ENCODE measurements at regions not wholly inside any gene's neighbourhood (a gene's known extent, or its start where the extent isn't known, plus 50 kb on each side); places are given as distances from the start of the nearest gene placed in this dataset.
"Not testable (repeated sequence)": the region's sequence is repeated elsewhere in the genome, so short reads cannot be mapped to it uniquely, and the experiment has no call there.

DNA sequence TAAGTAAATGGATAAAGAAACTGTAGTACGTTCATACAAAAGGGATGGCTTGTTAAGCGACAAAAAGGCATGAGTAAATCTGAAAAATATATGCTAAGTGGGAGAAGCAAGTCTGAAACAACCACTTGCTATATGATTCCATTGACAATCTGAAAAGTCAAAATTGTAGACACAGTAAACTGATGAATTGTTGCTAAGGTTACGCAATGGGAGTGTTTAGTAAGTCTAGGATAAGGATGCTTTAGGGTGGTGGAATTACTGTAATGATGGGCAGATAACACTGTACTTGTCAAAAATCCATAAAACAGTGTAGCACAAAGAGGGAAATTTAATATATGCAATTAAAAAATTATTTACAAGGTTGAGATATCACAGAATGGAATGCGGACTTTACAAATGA lies 984.9 kb downstream of the FSCB start:
- ATAC-seq (no peak), FAIRE-seq (no peak), DNase-seq (no peak)
- WGBS, 2 donors = 86 to 94% methylated on average over 4 of the region's 4 CpGs
- Histone ChIP-seq H3K27ac (no peak overlapping the region), H3K4me1 (no peaks in the 10 kb centered on the region), H3K9me3 (no peaks in the 10 kb centered on the region), H3K27me3 (no peaks in the 10 kb centered on the region), H3K36me3 (no peaks in the 10 kb centered on the region), H3K4me3 (no peak overlapping the region)
- intact Hi-C loops (cut with DNase I) = no loop called here
- TF ChIP-seq, protein P1, sequence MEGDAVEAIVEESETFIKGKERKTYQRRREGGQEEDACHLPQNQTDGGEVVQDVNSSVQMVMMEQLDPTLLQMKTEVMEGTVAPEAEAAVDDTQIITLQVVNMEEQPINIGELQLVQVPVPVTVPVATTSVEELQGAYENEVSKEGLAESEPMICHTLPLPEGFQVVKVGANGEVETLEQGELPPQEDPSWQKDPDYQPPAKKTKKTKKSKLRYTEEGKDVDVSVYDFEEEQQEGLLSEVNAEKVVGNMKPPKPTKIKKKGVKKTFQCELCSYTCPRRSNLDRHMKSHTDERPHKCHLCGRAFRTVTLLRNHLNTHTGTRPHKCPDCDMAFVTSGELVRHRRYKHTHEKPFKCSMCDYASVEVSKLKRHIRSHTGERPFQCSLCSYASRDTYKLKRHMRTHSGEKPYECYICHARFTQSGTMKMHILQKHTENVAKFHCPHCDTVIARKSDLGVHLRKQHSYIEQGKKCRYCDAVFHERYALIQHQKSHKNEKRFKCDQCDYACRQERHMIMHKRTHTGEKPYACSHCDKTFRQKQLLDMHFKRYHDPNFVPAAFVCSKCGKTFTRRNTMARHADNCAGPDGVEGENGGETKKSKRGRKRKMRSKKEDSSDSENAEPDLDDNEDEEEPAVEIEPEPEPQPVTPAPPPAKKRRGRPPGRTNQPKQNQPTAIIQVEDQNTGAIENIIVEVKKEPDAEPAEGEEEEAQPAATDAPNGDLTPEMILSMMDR (IDR thresholded peaks at IDR 0.05) = no peak

DNA sequence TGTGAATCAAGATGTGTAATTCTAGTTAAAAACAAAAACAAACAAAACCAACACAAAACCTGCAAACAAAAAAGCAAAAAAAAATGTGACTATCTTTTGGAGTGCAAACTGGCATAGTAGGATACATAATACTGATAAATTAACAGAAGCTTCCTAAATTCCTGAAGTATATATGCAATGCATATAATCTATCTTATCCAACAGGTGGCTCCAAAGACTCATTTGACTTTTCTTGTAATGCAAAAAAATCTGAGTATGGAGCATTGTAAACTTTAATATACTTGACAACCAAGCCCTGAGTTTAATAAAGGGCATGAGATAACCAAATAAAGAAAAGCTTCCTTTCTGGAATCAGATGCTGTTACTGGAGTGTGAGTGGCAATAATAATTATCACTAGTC lies 1003.6 kb downstream of the FSCB start:
- H3K36me3 ChIP-seq = no peaks in the 10 kb centered on the region
- H3K27me3 ChIP-seq = no peaks in the 10 kb centered on the region
- no peak overlapping the region for H3K4me3 ChIP-seq
- H3K27ac ChIP-seq = no peak overlapping the region
- TF ChIP-seq, protein P1 (IDR thresholded peaks at IDR 0.05) = no peak
- FAIRE-seq (no peak), ATAC-seq (no peak), DNase-seq (no peak)
- no peaks in the 10 kb centered on the region for H3K9me3 ChIP-seq
- intact Hi-C loops (cut with DNase I) = no loop called here
- H3K4me1 ChIP-seq = no peaks in the 10 kb centered on the region

DNA sequence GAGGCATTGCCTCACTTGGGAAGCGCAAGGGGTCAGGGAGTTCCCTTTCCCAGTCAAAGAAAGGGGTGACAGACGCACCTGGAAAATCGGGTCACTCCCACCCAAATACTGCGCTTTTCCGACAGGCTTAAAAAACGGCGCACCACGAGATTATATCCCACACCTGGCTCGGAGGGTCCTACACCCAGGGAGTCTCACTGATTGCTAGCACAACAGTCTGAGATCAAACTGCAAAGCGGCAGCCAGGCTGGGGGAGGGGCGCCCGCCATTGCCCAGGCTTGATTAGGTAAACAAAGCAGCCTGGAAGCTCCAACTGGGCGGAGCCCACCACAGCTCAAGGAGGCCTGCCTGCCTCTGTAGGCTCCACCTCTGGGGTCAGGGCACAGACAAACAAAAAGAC lies 1014.7 kb downstream of the FSCB start:
- intact Hi-C loops (cut with DNase I); H3K4me1 ChIP-seq; H3K27ac ChIP-seq; H3K36me3 ChIP-seq; H3K4me3 ChIP-seq; ATAC-seq; H3K9me3 ChIP-seq; H3K27me3 ChIP-seq; FAIRE-seq: not testable (repeated sequence)
- 77 to 80% methylated on average over 8 to 13 of the region's 13 CpGs for WGBS, 2 donors
- DNase-seq = peak in 1 of 6 donors; percentile 18

DNA sequence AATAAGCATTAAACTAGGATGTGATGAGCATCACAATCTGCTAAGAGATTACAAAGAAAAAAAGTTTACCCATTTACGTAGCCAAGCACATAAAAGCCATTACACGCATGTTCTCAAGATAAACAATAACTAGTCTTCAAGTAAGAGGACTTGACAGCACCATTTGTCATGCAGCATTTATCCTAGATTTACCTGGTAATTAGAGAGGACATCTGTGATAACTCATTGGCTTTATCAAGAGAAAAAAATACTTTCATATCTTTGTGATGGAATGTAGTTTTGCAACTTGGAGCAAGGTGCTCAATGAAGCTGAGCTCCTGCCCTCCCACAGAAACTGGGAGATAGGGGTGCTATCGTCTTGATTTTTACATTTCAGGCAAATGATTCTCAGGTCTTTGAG lies 1023.7 kb downstream of the FSCB start:
- Histone ChIP-seq H3K27ac (no peak overlapping the region), H3K36me3 (no peaks in the 10 kb centered on the region), H3K9me3 (no peaks in the 10 kb centered on the region), H3K4me1 (no peaks in the 10 kb centered on the region), H3K27me3 (no peaks in the 10 kb centered on the region), H3K4me3 (no peak overlapping the region)
- DNase-seq (no peak), ATAC-seq (no peak), FAIRE-seq (no peak)
- intact Hi-C loops (cut with DNase I) = no loop called here
- WGBS, 2 donors = 24 to 29% methylated on average over 3 of the region's 3 CpGs
- TF ChIP-seq, protein P1 (IDR thresholded peaks at IDR 0.05) = no peak

DNA sequence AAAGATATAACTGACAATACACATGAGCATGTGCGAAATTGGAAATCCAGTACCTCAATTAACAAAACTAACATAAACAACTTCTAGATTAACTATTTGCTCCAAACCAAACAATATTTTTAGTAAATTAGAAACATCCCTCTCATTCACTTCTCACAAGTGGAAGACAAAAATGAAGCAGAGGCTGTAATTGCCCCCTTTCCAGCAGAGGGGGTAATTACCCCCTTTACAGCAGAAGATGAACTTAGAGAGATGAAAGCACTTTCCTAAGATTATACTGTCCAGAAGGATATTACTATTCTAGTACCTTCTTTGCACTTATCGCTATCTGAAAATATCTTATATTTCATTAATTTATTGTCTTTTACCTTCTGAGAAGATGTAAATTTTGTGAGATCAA lies 1025.2 kb downstream of the FSCB start:
- TF ChIP-seq, protein P1 (IDR thresholded peaks at IDR 0.05) = no peak
- Histone ChIP-seq H3K36me3 (no peaks in the 10 kb centered on the region), H3K9me3 (no peaks in the 10 kb centered on the region), H3K4me3 (no peak overlapping the region), H3K27ac (no peak overlapping the region), H3K27me3 (no peaks in the 10 kb centered on the region), H3K4me1 (no peaks in the 10 kb centered on the region)
- FAIRE-seq (no peak), ATAC-seq (no peak), DNase-seq (no peak)
- intact Hi-C loops (cut with DNase I) = no loop called here
- 91 to 95% methylated on average over 2 of the region's 2 CpGs for WGBS, 2 donors

DNA sequence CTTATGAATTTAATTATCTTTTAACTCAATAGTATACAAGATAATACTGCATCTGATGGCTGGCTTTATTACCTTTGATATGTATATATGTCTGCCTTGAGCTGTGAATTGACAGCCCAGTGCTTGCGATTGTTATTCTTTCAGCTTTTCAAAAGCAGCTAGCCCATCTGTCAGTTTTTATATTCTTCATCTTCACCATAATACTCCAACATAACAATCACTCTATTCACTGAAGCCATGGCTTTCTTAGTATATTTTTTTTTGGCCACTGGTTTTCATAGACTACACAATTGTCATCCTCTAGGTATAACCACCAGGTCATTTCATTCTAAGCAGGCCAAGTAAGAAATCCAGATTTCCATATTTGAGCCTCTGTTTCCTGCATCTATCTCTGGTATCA lies 1026.1 kb downstream of the FSCB start:
- no peak for DNase-seq
- intact Hi-C loops (cut with DNase I) = no loop called here
- WGBS, 2 donors = 92 to 93% methylated on average over 1 of the region's 1 CpG
- ATAC-seq = no peak
- TF ChIP-seq, protein P1 (IDR thresholded peaks at IDR 0.05) = no peak
- Histone ChIP-seq H3K27ac (no peak overlapping the region), H3K4me3 (no peak overlapping the region), H3K36me3 (no peaks in the 10 kb centered on the region), H3K4me1 (no peaks in the 10 kb centered on the region), H3K27me3 (no peaks in the 10 kb centered on the region), H3K9me3 (no peaks in the 10 kb centered on the region)
- no peak for FAIRE-seq

Measured in pancreas (tissue), 10 donors.